RWPE2 (cell line): ENCODE measurements at regions not wholly inside any gene's neighbourhood (a gene's known extent, or its start where the extent isn't known, plus 50 kb on each side); places are given as distances from the start of the nearest gene placed in this dataset.

Source experiments
- ATAC-seq: fragments of 200-7000 bp; cut with Tn5 transposase; 3 replicates; pipeline ENCODE4 v1.9.1; 2021; ENCODE audit warnings: low read depth
- DNase-seq: peaks from one replicate; pipeline ENCODE4 v3.0.0-alpha.2; 2020; ENCODE audit warnings: low spot score
- H3K27ac ChIP-seq: fragments of 450-650 bp; 2 replicates; pipeline ENCODE4 v1.5.1; 2017; ENCODE audit warnings: mild to moderate bottlenecking; ENCODE audit not compliant: poor library complexity, severe bottlenecking
- H3K27me3 ChIP-seq: fragments of 250-450 bp; sonication (Bioruptor Pico); 2 replicates; pipeline ENCODE4 v1.5.1; 2021; ENCODE audit warnings: mild to moderate bottlenecking, moderate library complexity; ENCODE audit not compliant: insufficient read depth, poor library complexity, severe bottlenecking
- H3K36me3 ChIP-seq: fragments of 250-450 bp; sonication (Bioruptor Pico); 2 replicates; pipeline ENCODE4 v1.5.1; 2020; ENCODE audit warnings: low read depth, mild to moderate bottlenecking, moderate library complexity
- H3K4me1 ChIP-seq: fragments of 250-450 bp; sonication (Bioruptor Pico); 2 replicates; pipeline ENCODE4 v1.5.1; 2021; ENCODE audit warnings: mild to moderate bottlenecking, moderate library complexity; ENCODE audit not compliant: insufficient read depth, poor library complexity, severe bottlenecking
- H3K4me3 ChIP-seq: fragments of 250-450 bp; sonication (Bioruptor Pico); 2 replicates; pipeline ENCODE4 v1.5.1; 2021; ENCODE audit warnings: mild to moderate bottlenecking, moderate library complexity; ENCODE audit not compliant: severe bottlenecking
- H3K9me3 ChIP-seq: fragments of 250-450 bp; sonication (Bioruptor Pico); 2 replicates; pipeline ENCODE4 v1.5.1; 2021; ENCODE audit warnings: mild to moderate bottlenecking, moderate library complexity; ENCODE audit not compliant: severe bottlenecking
- CTCF ChIP-seq: fragments of 450-650 bp; IDR thresholded peaks from one replicate; pipeline ENCODE4 v1.5.1; 2017; ENCODE audit warnings: mild to moderate bottlenecking, moderate library complexity; ENCODE audit not compliant: poor library complexity, severe bottlenecking

- Histone ChIP-seq H3K36me3 (peaks cover 24% of the 10 kb centered on the region), H3K27ac (no peak overlapping the region)
- ATAC-seq: no peak
Observed at GRCh38 chr22:25382762-25383161, 163.3 kb downstream of the CRYBB2 start.

GRCh38 chr22:25383278-25383820 lies 163.9 kb downstream of the CRYBB2 start:
- Histone ChIP-seq H3K4me1 (no peaks in the 10 kb centered on the region), H3K27me3 (no peaks in the 10 kb centered on the region), H3K4me3 (no peak overlapping the region), H3K36me3 (peaks cover 20% of the 10 kb centered on the region), H3K27ac (no peak overlapping the region), H3K9me3 (no peaks in the 10 kb centered on the region)
- TF ChIP-seq CTCF: no peak
- ATAC-seq: no peak
- DNase-seq: no peak

More at GRCh38 chr22:25382762-25383161, 163.3 kb downstream of the CRYBB2 start:
- H3K27me3 ChIP-seq: no peaks in the 10 kb centered on the region
- TF ChIP-seq CTCF: peak; percentile 7
- DNase-seq: no peak
- H3K4me1 ChIP-seq: no peaks in the 10 kb centered on the region
- H3K9me3 ChIP-seq: no peaks in the 10 kb centered on the region
- H3K4me3 ChIP-seq: no peak overlapping the region

GRCh38 chr22:25383892-25384291 lies 164.5 kb downstream of the CRYBB2 start:
- TF ChIP-seq CTCF: no peak
- no peaks in the 10 kb centered on the region for H3K9me3 ChIP-seq
- no peak overlapping the region for H3K27ac ChIP-seq
- DNase-seq (no peak), ATAC-seq (no peak)
- H3K36me3 ChIP-seq: peaks cover 14% of the 10 kb centered on the region
- no peaks in the 10 kb centered on the region for H3K27me3 ChIP-seq
- no peaks in the 10 kb centered on the region for H3K4me1 ChIP-seq
- H3K4me3 ChIP-seq: no peak overlapping the region

GRCh38 chr22:25386538-25386884 lies 167.1 kb downstream of the CRYBB2 start:
- Histone ChIP-seq H3K27ac (no peak overlapping the region), H3K27me3 (no peaks in the 10 kb centered on the region), H3K4me1 (no peaks in the 10 kb centered on the region), H3K36me3 (no peaks in the 10 kb centered on the region), H3K9me3 (no peaks in the 10 kb centered on the region), H3K4me3 (no peak overlapping the region)
- ATAC-seq (no peak), DNase-seq (no peak)
- TF ChIP-seq CTCF: no peak

- Histone ChIP-seq H3K27ac (no peak overlapping the region), H3K36me3 (no peaks in the 10 kb centered on the region), H3K9me3 (no peaks in the 10 kb centered on the region), H3K27me3 (no peaks in the 10 kb centered on the region), H3K4me1 (no peaks in the 10 kb centered on the region), H3K4me3 (no peak overlapping the region)
- TF ChIP-seq CTCF: no peak
- DNase-seq (no peak), ATAC-seq (no peak)
Observed at GRCh38 chr22:25388415-25388814, 169.0 kb downstream of the CRYBB2 start.
